GM13976 (cell line): ENCODE measurements at regions not wholly inside any gene's neighbourhood (a gene's known extent, or its start where the extent isn't known, plus 50 kb on each side); places are given as distances from the start of the nearest gene placed in this dataset.
A peak's percentile ranks its signal among the peaks of the same experiment; 100 is the strongest.

ENCODE experiments used
- DNase-seq: peaks from one replicate; pipeline ENCODE4 v3.0.0; 2012; ENCODE audit warnings: low spot score
- CTCF ChIP-seq: IDR thresholded peaks from 2 replicates; pipeline ENCODE4 v1.5.1; 2012; ENCODE audit warnings: borderline replicate concordance, mild to moderate bottlenecking; ENCODE audit not compliant: insufficient read depth; ENCODE audit errors: extremely low read depth, missing control alignments, control extremely low read depth
- in situ Hi-C: fragments of 300-500 bp; cut with MboI; formaldehyde crosslinking; loops from one replicate; pipeline ENCODE4 v1.12.0; 2022; ENCODE audit warnings: low sequenced_read_pairs, mixed read lengths, inconsistent platforms; ENCODE audit not compliant: unreplicated experiment

- no peak for DNase-seq
- no peak for TF ChIP-seq CTCF
- in situ Hi-C loops = no loop called here
Observed at GRCh38 chrX:26672571-26672970, 456.6 kb downstream of the MAGEB5 start.

GRCh38 chrX:26670521-26670920 lies 454.6 kb downstream of the MAGEB5 start:
- in situ Hi-C loops = no loop called here
- no peak for DNase-seq
- TF ChIP-seq CTCF = no peak

GRCh38 chrX:26664919-26665318 lies 448.9 kb downstream of the MAGEB5 start:
- in situ Hi-C loops = no loop called here
- no peak for TF ChIP-seq CTCF
- no peak for DNase-seq

GRCh38 chrX:26653050-26653449 lies 437.1 kb downstream of the MAGEB5 start:
- in situ Hi-C loops = no loop called here
- no peak for DNase-seq
- no peak for TF ChIP-seq CTCF

GRCh38 chrX:26651755-26652154 lies 435.8 kb downstream of the MAGEB5 start:
- in situ Hi-C loops = no loop called here
- no peak for TF ChIP-seq CTCF
- no peak for DNase-seq

GRCh38 chrX:26649534-26649933 lies 433.6 kb downstream of the MAGEB5 start:
- in situ Hi-C loops = no loop called here
- DNase-seq = peak; percentile 15
- TF ChIP-seq CTCF = peak; percentile 33

- no peak for TF ChIP-seq CTCF
- DNase-seq = no peak
- in situ Hi-C loops = no loop called here
Observed at GRCh38 chrX:26631385-26631784, 415.4 kb downstream of the MAGEB5 start.
